Activated CD4-positive, alpha-beta T cell treated with anti-CD3 and anti-CD28 coated beads, Interleukin-2, amount 10 ng/mL, durations not matched to agents 7 days and 5 days (primary cell): ENCODE measurements at regions not wholly inside any gene's neighbourhood (a gene's known extent, or its start where the extent isn't known, plus 50 kb on each side); places are given as distances from the start of the nearest gene placed in this dataset.
A peak's percentile ranks its signal among the peaks of the same experiment; 100 is the strongest.

Experiments
- CTCF ChIA-PET: fragments of 350-600 bp; sonication (Branson Sonifier 250); formaldehyde crosslinking; loops from one replicate; lab custom pipeline; 2021; ENCODE audit warnings: antibody characterized with exemption; lab: Charles Lee
- POLR2A ChIA-PET: fragments of 350-600 bp; sonication (Branson Sonifier 250); formaldehyde crosslinking; loops from one replicate; lab custom pipeline; 2021; ENCODE audit warnings: antibody characterized with exemption; lab: Charles Lee
- DNase-seq: peaks from one replicate; pipeline ENCODE4 v3.0.0-alpha.2; 2020
- H3K27ac Mint-ChIP-seq: one replicate; pipeline ENCODE4 v1.8.0; 2021; ENCODE audit warnings: mild to moderate bottlenecking, moderate library complexity, mixed read lengths
- H3K27me3 Mint-ChIP-seq: one replicate; pipeline ENCODE4 v1.8.0; 2021; ENCODE audit warnings: mixed read lengths
- H3K36me3 Mint-ChIP-seq: one replicate; pipeline ENCODE4 v1.8.0; 2021; ENCODE audit warnings: low read depth, mixed read lengths
- H3K4me1 Mint-ChIP-seq: one replicate; pipeline ENCODE4 v1.8.0; 2021; ENCODE audit warnings: mixed read lengths
- H3K4me3 Mint-ChIP-seq: one replicate; pipeline ENCODE4 v1.8.0; 2021; ENCODE audit warnings: mild to moderate bottlenecking, moderate library complexity, mixed read lengths
- H3K9me3 Mint-ChIP-seq: one replicate; pipeline ENCODE4 v1.8.0; 2021; ENCODE audit warnings: mixed read lengths

- ChIA-PET CTCF (interaction anchor here (1.1 to 9.9 kb wide), 10 partner anchors 18 to 396 kb away, joined by 3 to 130 read pairs (median 4); partner anchors contain the start of genes RSPH3 and TAGAP), POLR2A (interaction anchor here (0.6 to 0.7 kb wide), 2 partner anchors 346 to 683 kb away, joined by 3 read pairs; partner anchors contain the start of gene TCP1)
- H3K27me3 Mint-ChIP-seq, result no peaks in the 10 kb centered on the region
- no peaks in the 10 kb centered on the region for H3K36me3 Mint-ChIP-seq
- H3K4me1 Mint-ChIP-seq, result peaks cover 77% of the 10 kb centered on the region
- H3K9me3 Mint-ChIP-seq, result no peaks in the 10 kb centered on the region
- peak; percentile 94 for DNase-seq
- H3K4me3 Mint-ChIP-seq, result peak overlapping the region; percentile 63
- peak overlapping the region; percentile 96 for H3K27ac Mint-ChIP-seq
These were observed 61.9 kb upstream of the TAGAP start for GRCh38 chr6:159106627-159107241.

GRCh38 chr6:159105716-159106115, 60.9 kb upstream of the TAGAP start:
- H3K4me1 Mint-ChIP-seq, result peaks cover 79% of the 10 kb centered on the region
- CTCF ChIA-PET, result interaction anchor here (1.0 to 9.9 kb wide), 7 partner anchors 10 to 106 kb away, joined by 3 to 130 read pairs (median 12); partner anchors contain the start of genes RSPH3 and TAGAP
- H3K4me3 Mint-ChIP-seq, result no peak overlapping the region
- H3K9me3 Mint-ChIP-seq, result no peaks in the 10 kb centered on the region
- POLR2A ChIA-PET, result no interaction called here
- peak overlapping the region; percentile 96 for H3K27ac Mint-ChIP-seq
- no peaks in the 10 kb centered on the region for H3K36me3 Mint-ChIP-seq
- no peaks in the 10 kb centered on the region for H3K27me3 Mint-ChIP-seq
- no peak for DNase-seq

GRCh38 chr6:159104931-159105330, 60.1 kb upstream of the TAGAP start:
- H3K9me3 Mint-ChIP-seq, result no peaks in the 10 kb centered on the region
- POLR2A ChIA-PET, result interaction anchor here (0.6 kb wide), 1 partner anchor 94 kb away, joined by 3 read pairs; no protein-coding TSS in a partner anchor
- H3K4me1 Mint-ChIP-seq, result peaks cover 79% of the 10 kb centered on the region
- H3K36me3 Mint-ChIP-seq, result no peaks in the 10 kb centered on the region
- H3K27ac Mint-ChIP-seq, result peak overlapping the region; percentile 83
- H3K27me3 Mint-ChIP-seq, result no peaks in the 10 kb centered on the region
- CTCF ChIA-PET, result interaction anchor here (0.8 to 9.9 kb wide), 22 partner anchors 8 to 305 kb away, joined by 3 to 130 read pairs (median 6); partner anchors contain the start of genes RSPH3 and TAGAP
- H3K4me3 Mint-ChIP-seq, result peak overlapping the region; percentile 16
- peak; percentile 34 for DNase-seq

GRCh38 chr6:159104163-159104925, 59.6 kb upstream of the TAGAP start:
- Mint-ChIP-seq H3K36me3 (no peaks in the 10 kb centered on the region), H3K27ac (peak overlapping the region; percentile 83)

GRCh38 chr6:159103396-159104162, 58.8 kb upstream of the TAGAP start:
- Mint-ChIP-seq H3K27ac (peak overlapping the region; percentile 83), H3K9me3 (no peaks in the 10 kb centered on the region), H3K36me3 (no peaks in the 10 kb centered on the region), H3K27me3 (no peaks in the 10 kb centered on the region), H3K4me1 (peaks cover 79% of the 10 kb centered on the region), H3K4me3 (no peak overlapping the region)
- ChIA-PET POLR2A (no interaction called here), CTCF (interaction anchor here (0.9 to 9.9 kb wide), 26 partner anchors 9 to 304 kb away, joined by 3 to 130 read pairs (median 6); partner anchors contain the start of genes RSPH3 and TAGAP)
- no peak for DNase-seq

More at GRCh38 chr6:159104163-159104925, 59.6 kb upstream of the TAGAP start:
- peak; percentile 83 for DNase-seq
- H3K9me3 Mint-ChIP-seq, result no peaks in the 10 kb centered on the region
- no peaks in the 10 kb centered on the region for H3K27me3 Mint-ChIP-seq
- POLR2A ChIA-PET, result interaction anchor here (0.6 kb wide), 1 partner anchor 93 kb away, joined by 3 read pairs; no protein-coding TSS in a partner anchor
- CTCF ChIA-PET, result interaction anchor here (0.5 to 9.9 kb wide), 38 partner anchors 9 to 576 kb away, joined by 3 to 130 read pairs (median 6); partner anchors contain the start of genes RSPH3 and TAGAP
- H3K4me1 Mint-ChIP-seq, result peaks cover 76% of the 10 kb centered on the region
- no peak overlapping the region for H3K4me3 Mint-ChIP-seq

- Mint-ChIP-seq H3K4me3 (no peak overlapping the region), H3K27me3 (no peaks in the 10 kb centered on the region), H3K36me3 (no peaks in the 10 kb centered on the region), H3K4me1 (peaks cover 77% of the 10 kb centered on the region), H3K27ac (no peak overlapping the region), H3K9me3 (no peaks in the 10 kb centered on the region)
- ChIA-PET POLR2A (no interaction called here), CTCF (interaction anchor here (0.6 to 9.9 kb wide), 8 partner anchors 14 to 102 kb away, joined by 3 to 130 read pairs (median 6); partner anchors contain the start of genes RSPH3 and TAGAP)
- no peak for DNase-seq
These were observed 57.8 kb upstream of the TAGAP start for GRCh38 chr6:159102373-159103160.

- DNase-seq, result no peak
These were observed 56.9 kb upstream of the TAGAP start for GRCh38 chr6:159101656-159102055.

GRCh38 chr6:159100395-159101182, 55.8 kb upstream of the TAGAP start:
- Mint-ChIP-seq H3K27ac (peak overlapping the region; percentile 20), H3K4me3 (no peak overlapping the region), H3K36me3 (no peaks in the 10 kb centered on the region), H3K9me3 (no peaks in the 10 kb centered on the region), H3K27me3 (no peaks in the 10 kb centered on the region), H3K4me1 (peaks cover 66% of the 10 kb centered on the region)
- ChIA-PET POLR2A (interaction anchor here (1.0 kb wide), 1 partner anchor 58 kb away, joined by 3 read pairs; no protein-coding TSS in a partner anchor), CTCF (interaction anchor here (0.6 to 1.7 kb wide), 3 partner anchors 9 to 1270 kb away, joined by 3 to 11 read pairs (median 4); no protein-coding TSS in a partner anchor)
- no peak for DNase-seq

More at GRCh38 chr6:159101656-159102055, 56.9 kb upstream of the TAGAP start:
- Mint-ChIP-seq H3K4me1 (peaks cover 73% of the 10 kb centered on the region), H3K36me3 (no peaks in the 10 kb centered on the region), H3K27me3 (no peaks in the 10 kb centered on the region), H3K4me3 (no peak overlapping the region), H3K27ac (no peak overlapping the region), H3K9me3 (no peaks in the 10 kb centered on the region)
- ChIA-PET POLR2A (interaction anchor here (0.5 to 1.0 kb wide), 2 partner anchors 59 to 1667 kb away, joined by 3 read pairs; no protein-coding TSS in a partner anchor), CTCF (interaction anchor here (1.0 to 1.6 kb wide), 2 partner anchors 48 to 89 kb away, joined by 3 read pairs; no protein-coding TSS in a partner anchor)

GRCh38 chr6:159099961-159100360, 55.2 kb upstream of the TAGAP start:
- H3K4me1 Mint-ChIP-seq, result peaks cover 65% of the 10 kb centered on the region
- no peaks in the 10 kb centered on the region for H3K27me3 Mint-ChIP-seq
- H3K9me3 Mint-ChIP-seq, result no peaks in the 10 kb centered on the region
- CTCF ChIA-PET, result interaction anchor here (0.8 to 1.7 kb wide), 4 partner anchors 10 to 1271 kb away, joined by 3 to 11 read pairs (median 4); no protein-coding TSS in a partner anchor
- DNase-seq, result no peak
- H3K36me3 Mint-ChIP-seq, result no peaks in the 10 kb centered on the region
- no peak overlapping the region for H3K4me3 Mint-ChIP-seq
- POLR2A ChIA-PET, result no interaction called here
- H3K27ac Mint-ChIP-seq, result no peak overlapping the region

GRCh38 chr6:159099276-159099675, 54.5 kb upstream of the TAGAP start:
- no peak overlapping the region for H3K4me3 Mint-ChIP-seq

More at GRCh38 chr6:159099276-159099675, 54.5 kb upstream of the TAGAP start:
- CTCF ChIA-PET, result interaction anchor here (1.0 to 1.7 kb wide), 5 partner anchors 10 to 91 kb away, joined by 3 to 11 read pairs (median 4); no protein-coding TSS in a partner anchor
- Mint-ChIP-seq H3K27ac (peak overlapping the region; percentile 90), H3K27me3 (no peaks in the 10 kb centered on the region), H3K4me1 (peaks cover 65% of the 10 kb centered on the region), H3K9me3 (no peaks in the 10 kb centered on the region), H3K36me3 (no peaks in the 10 kb centered on the region)
- DNase-seq, result no peak
- POLR2A ChIA-PET, result no interaction called here
